Stimulated activated memory B cell treated with anti-CD40 and anti-IgM and Interleukin-4, amounts not matched to agents 10 μg/mL and 1 μg/mL and 100 μg/mL, for 72 hours (primary cell): ENCODE measurements at regions not wholly inside any gene's neighbourhood (a gene's known extent, or its start where the extent isn't known, plus 50 kb on each side); places are given as distances from the start of the nearest gene placed in this dataset.
"Not testable (repeated sequence)": the region's sequence is repeated elsewhere in the genome, so short reads cannot be mapped to it uniquely, and the experiment has no call there.

Experiments
- ATAC-seq: fragments of 150-1000 bp; cut with Tn5 transposase; 2 replicates; pipeline ENCODE4 v1.10.0; 2021
- H3K27ac Mint-ChIP-seq: one replicate; pipeline ENCODE4 v1.8.0; 2022; ENCODE audit warnings: mild to moderate bottlenecking, mixed read lengths
- H3K27me3 Mint-ChIP-seq: one replicate; pipeline ENCODE4 v1.8.0; 2022; ENCODE audit warnings: mixed read lengths
- H3K36me3 Mint-ChIP-seq: one replicate; pipeline ENCODE4 v1.8.0; 2022; ENCODE audit warnings: mixed read lengths
- H3K4me1 Mint-ChIP-seq: one replicate; pipeline ENCODE4 v1.8.0; 2022; ENCODE audit warnings: mixed read lengths
- H3K4me3 Mint-ChIP-seq: one replicate; pipeline ENCODE4 v1.8.0; 2022; ENCODE audit warnings: mild to moderate bottlenecking, moderate library complexity, mixed read lengths
- H3K9me3 Mint-ChIP-seq: one replicate; pipeline ENCODE4 v1.8.0; 2022; ENCODE audit warnings: mixed read lengths

GRCh38 chr5:7246287-7246686 is 149.7 kb upstream of the ADCY2 start:
- Mint-ChIP-seq H3K4me3 (no peak overlapping the region), H3K4me1 (no peaks in the 10 kb centered on the region), H3K27ac (no peak overlapping the region), H3K9me3 (no peaks in the 10 kb centered on the region), H3K27me3 (no peaks in the 10 kb centered on the region), H3K36me3 (no peaks in the 10 kb centered on the region)
- no peak for ATAC-seq

DNA sequence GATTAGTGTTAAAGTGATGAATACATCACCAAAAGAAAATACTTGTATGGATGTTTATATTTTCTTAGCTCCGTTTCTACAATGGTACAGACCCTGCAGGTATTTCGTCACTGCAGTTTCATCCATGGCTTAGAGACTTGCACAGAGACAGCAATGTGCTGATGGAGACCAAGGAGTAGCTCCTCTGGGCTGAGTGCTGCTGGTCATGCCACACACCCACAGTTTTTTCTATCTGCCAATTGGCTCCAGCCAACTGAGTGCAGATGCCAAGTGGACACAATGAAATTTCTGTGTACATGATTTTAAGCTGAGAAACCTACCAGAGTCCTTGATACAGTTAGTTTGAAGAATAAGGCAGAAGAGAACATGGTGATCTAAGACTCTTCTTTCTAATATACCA is 145.9 kb upstream of the ADCY2 start:
- Mint-ChIP-seq H3K36me3 (no peaks in the 10 kb centered on the region), H3K4me1 (no peaks in the 10 kb centered on the region), H3K27me3 (no peaks in the 10 kb centered on the region), H3K4me3 (no peak overlapping the region), H3K9me3 (no peaks in the 10 kb centered on the region), H3K27ac (no peak overlapping the region)
- ATAC-seq, result no peak

GRCh38 chr5:7250611-7251010 is 145.3 kb upstream of the ADCY2 start:
- no peak overlapping the region for H3K4me3 Mint-ChIP-seq
- H3K4me1 Mint-ChIP-seq, result no peaks in the 10 kb centered on the region
- no peaks in the 10 kb centered on the region for H3K27me3 Mint-ChIP-seq
- H3K36me3 Mint-ChIP-seq, result no peaks in the 10 kb centered on the region
- peaks cover under 1% of the 10 kb centered on the region for H3K9me3 Mint-ChIP-seq
- no peak overlapping the region for H3K27ac Mint-ChIP-seq
- ATAC-seq, result no peak

DNA sequence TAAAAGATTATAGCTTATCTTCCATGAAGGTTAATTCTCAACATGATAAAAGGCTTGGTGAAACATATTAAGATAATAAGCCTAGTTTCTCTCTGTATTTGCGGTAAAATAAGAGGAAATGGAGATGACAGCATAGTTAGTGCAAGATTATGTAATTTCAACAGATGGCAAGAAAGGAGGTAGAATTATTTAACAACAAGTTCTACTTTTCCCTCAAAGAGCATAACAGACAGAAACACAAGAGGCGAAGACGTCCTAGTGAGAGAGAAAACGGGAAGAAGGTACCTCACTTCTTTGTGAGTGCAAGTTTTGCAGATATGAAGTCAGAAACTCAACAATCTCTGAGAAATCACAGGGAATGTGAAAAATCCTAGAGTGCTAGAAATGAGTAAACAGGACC is 144.8 kb upstream of the ADCY2 start:
- H3K4me3 Mint-ChIP-seq, result no peak overlapping the region
- H3K4me1 Mint-ChIP-seq, result no peaks in the 10 kb centered on the region
- H3K36me3 Mint-ChIP-seq, result no peaks in the 10 kb centered on the region
- H3K9me3 Mint-ChIP-seq, result peaks cover 2% of the 10 kb centered on the region
- no peak overlapping the region for H3K27ac Mint-ChIP-seq
- no peaks in the 10 kb centered on the region for H3K27me3 Mint-ChIP-seq
- no peak for ATAC-seq

GRCh38 chr5:7261049-7261448 is 134.9 kb upstream of the ADCY2 start:
- no peak for ATAC-seq
- Mint-ChIP-seq H3K27me3 (no peaks in the 10 kb centered on the region), H3K9me3 (peaks cover 7% of the 10 kb centered on the region), H3K27ac (no peak overlapping the region), H3K4me1 (no peaks in the 10 kb centered on the region), H3K4me3 (no peak overlapping the region), H3K36me3 (no peaks in the 10 kb centered on the region)

GRCh38 chr5:7261900-7262299 is 134.0 kb upstream of the ADCY2 start:
- no peaks in the 10 kb centered on the region for H3K4me1 Mint-ChIP-seq
- no peaks in the 10 kb centered on the region for H3K27me3 Mint-ChIP-seq
- H3K4me3 Mint-ChIP-seq, result no peak overlapping the region
- H3K9me3 Mint-ChIP-seq, result peaks cover 7% of the 10 kb centered on the region
- ATAC-seq, result no peak
- no peak overlapping the region for H3K27ac Mint-ChIP-seq
- no peaks in the 10 kb centered on the region for H3K36me3 Mint-ChIP-seq

GRCh38 chr5:7263398-7264015 is 132.4 kb upstream of the ADCY2 start:
- not testable (repeated sequence) for H3K4me1 Mint-ChIP-seq, H3K9me3 Mint-ChIP-seq, H3K27me3 Mint-ChIP-seq, H3K4me3 Mint-ChIP-seq, ATAC-seq, H3K36me3 Mint-ChIP-seq, H3K27ac Mint-ChIP-seq

DNA sequence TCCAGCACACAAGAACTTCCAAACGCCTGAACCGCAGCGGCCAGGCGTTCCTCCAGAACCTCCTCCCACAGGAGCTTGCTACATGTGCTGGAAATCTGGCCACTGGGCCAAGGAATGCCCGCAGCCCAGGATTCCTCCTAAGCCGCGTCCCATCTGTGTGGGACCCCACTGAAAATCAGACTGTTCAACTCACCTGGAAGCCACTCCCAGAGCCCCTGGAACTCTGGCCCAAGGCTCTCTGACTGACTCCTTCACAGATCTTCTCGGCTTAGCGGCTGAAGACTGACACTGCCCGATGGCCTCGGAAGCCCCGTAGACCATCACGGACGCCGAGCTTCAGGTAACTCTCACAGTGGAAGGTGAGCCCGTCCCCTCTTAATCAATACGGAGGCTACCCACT is 130.2 kb upstream of the ADCY2 start:
- not testable (repeated sequence) for H3K36me3 Mint-ChIP-seq, H3K27me3 Mint-ChIP-seq, ATAC-seq, H3K27ac Mint-ChIP-seq, H3K4me3 Mint-ChIP-seq, H3K9me3 Mint-ChIP-seq, H3K4me1 Mint-ChIP-seq

DNA sequence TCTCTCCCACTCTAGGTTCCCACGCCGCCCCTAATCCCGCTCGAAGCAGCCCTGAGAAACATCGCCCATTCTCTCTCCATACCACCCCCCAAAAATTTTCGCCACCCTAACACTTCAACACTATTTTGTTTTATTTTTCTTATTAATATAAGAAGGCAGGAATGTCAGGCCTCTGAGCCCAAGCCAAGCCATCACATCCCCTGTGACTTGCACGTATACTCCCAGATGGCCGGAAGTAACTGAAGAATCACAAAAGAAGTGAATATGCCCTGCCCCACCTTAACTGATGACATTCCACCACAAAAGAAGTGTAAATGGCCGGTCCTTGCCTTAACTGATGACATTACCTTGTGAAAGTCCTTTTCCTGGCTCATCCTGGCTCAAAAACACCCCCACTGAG is 127.2 kb upstream of the ADCY2 start:
- not testable (repeated sequence) for ATAC-seq, H3K36me3 Mint-ChIP-seq, H3K27ac Mint-ChIP-seq, H3K27me3 Mint-ChIP-seq, H3K4me1 Mint-ChIP-seq, H3K9me3 Mint-ChIP-seq, H3K4me3 Mint-ChIP-seq

DNA sequence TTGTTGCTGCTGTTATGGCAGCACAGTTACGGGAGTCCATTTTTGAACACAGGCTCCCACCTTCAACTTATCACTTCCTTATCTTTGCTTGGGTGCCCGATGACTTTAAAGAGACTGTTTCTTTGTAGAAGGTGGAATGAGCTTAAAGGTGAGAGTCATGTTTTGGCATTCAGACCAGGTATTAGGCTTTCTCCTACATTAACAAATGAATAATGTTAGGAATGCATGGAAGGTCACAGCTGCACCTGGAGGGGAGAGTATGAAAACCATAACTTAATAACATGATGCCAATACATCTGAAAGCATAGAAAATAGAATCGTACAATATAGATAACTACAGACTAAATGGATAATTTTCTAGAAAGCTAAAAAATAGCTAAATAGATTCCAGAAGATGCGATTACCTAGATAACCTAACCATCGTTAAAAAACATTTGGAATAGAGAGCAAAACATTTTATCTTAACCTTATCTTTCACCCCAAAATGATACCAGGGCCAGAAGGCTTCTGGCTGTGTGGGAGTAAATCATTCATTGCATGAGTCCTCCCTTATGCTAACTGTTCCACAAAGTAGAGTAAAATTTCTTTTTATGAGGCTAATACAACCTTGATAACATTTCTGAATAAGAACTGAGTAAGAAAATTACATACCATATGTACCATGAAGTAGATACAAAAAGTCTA is 126.2 kb upstream of the ADCY2 start:
- Mint-ChIP-seq H3K27me3 (no peaks in the 10 kb centered on the region), H3K4me1 (no peaks in the 10 kb centered on the region), H3K4me3 (no peak overlapping the region), H3K27ac (no peak overlapping the region), H3K9me3 (peaks cover 3% of the 10 kb centered on the region), H3K36me3 (no peaks in the 10 kb centered on the region)
- ATAC-seq, result no peak

- Mint-ChIP-seq H3K27ac (no peak overlapping the region), H3K27me3 (no peaks in the 10 kb centered on the region), H3K4me1 (no peaks in the 10 kb centered on the region), H3K36me3 (no peaks in the 10 kb centered on the region), H3K4me3 (no peak overlapping the region), H3K9me3 (peaks cover 3% of the 10 kb centered on the region)
- no peak for ATAC-seq
These were observed 124.4 kb upstream of the ADCY2 start for GRCh38 chr5:7271435-7272084.

- no peaks in the 10 kb centered on the region for H3K27me3 Mint-ChIP-seq
- no peak for ATAC-seq
- H3K4me3 Mint-ChIP-seq, result no peak overlapping the region
- peaks cover 3% of the 10 kb centered on the region for H3K9me3 Mint-ChIP-seq
- no peak overlapping the region for H3K27ac Mint-ChIP-seq
- H3K36me3 Mint-ChIP-seq, result no peaks in the 10 kb centered on the region
- no peaks in the 10 kb centered on the region for H3K4me1 Mint-ChIP-seq
These were observed 123.5 kb upstream of the ADCY2 start for GRCh38 chr5:7272408-7272965.

- H3K4me1 Mint-ChIP-seq, result no peaks in the 10 kb centered on the region
- no peaks in the 10 kb centered on the region for H3K27me3 Mint-ChIP-seq
- no peak overlapping the region for H3K4me3 Mint-ChIP-seq
- peaks cover 3% of the 10 kb centered on the region for H3K9me3 Mint-ChIP-seq
- ATAC-seq, result no peak
- no peaks in the 10 kb centered on the region for H3K36me3 Mint-ChIP-seq
- H3K27ac Mint-ChIP-seq, result no peak overlapping the region
These were observed 121.7 kb upstream of the ADCY2 start for GRCh38 chr5:7274203-7274602.

GRCh38 chr5:7289634-7290033 is 106.3 kb upstream of the ADCY2 start:
- not testable (repeated sequence) for H3K9me3 Mint-ChIP-seq, H3K27me3 Mint-ChIP-seq, ATAC-seq, H3K4me1 Mint-ChIP-seq, H3K27ac Mint-ChIP-seq, H3K36me3 Mint-ChIP-seq, H3K4me3 Mint-ChIP-seq

- not testable (repeated sequence) for H3K27me3 Mint-ChIP-seq, H3K36me3 Mint-ChIP-seq, H3K4me1 Mint-ChIP-seq, ATAC-seq, H3K27ac Mint-ChIP-seq, H3K4me3 Mint-ChIP-seq
- peaks cover 11% of the 10 kb centered on the region for H3K9me3 Mint-ChIP-seq
These were observed 98.1 kb upstream of the ADCY2 start for GRCh38 chr5:7297821-7298220.

DNA sequence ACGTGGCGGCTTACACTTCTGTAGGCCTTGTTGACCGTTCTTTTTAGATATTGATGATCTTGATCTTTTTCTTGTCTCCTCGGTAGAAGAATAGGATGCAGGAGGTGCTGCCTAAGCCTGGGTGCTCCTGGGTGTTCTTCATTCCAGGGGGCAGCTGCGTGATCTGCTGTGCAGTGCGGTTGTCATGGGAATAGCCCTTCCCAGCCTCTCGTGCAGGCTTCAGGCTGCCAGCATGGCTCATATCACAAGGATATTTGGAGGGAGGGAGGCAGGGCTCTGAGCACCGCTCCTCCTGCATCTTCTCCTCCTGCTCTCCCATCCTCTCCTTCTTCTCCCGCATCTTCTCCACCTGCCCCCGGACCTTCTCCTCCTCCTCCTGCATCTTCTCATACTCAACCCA is 96.2 kb upstream of the ADCY2 start:
- H3K27ac Mint-ChIP-seq, H3K4me1 Mint-ChIP-seq: not testable (repeated sequence)

More for the DNA sequence above, 96.2 kb upstream of the ADCY2 start:
- not testable (repeated sequence) for H3K4me3 Mint-ChIP-seq, H3K36me3 Mint-ChIP-seq, ATAC-seq, H3K27me3 Mint-ChIP-seq
- H3K9me3 Mint-ChIP-seq, result peaks cover 11% of the 10 kb centered on the region
